SH-SY5Y (cell line): ENCODE measurements at regions not wholly inside any gene's neighbourhood (a gene's known extent, or its start where the extent isn't known, plus 50 kb on each side); places are given as distances from the start of the nearest gene placed in this dataset.

ENCODE experiments used
- GATA2 ChIP-seq: IDR thresholded peaks from 2 replicates; pipeline ENCODE4 v1.6.1; 2011; ENCODE audit warnings: mild to moderate bottlenecking, low read depth, low read length
- GATA3 ChIP-seq: IDR thresholded peaks from 2 replicates; pipeline ENCODE4 v1.6.1; 2011; ENCODE audit warnings: low read depth, mild to moderate bottlenecking, low read length, moderate library complexity

DNA sequence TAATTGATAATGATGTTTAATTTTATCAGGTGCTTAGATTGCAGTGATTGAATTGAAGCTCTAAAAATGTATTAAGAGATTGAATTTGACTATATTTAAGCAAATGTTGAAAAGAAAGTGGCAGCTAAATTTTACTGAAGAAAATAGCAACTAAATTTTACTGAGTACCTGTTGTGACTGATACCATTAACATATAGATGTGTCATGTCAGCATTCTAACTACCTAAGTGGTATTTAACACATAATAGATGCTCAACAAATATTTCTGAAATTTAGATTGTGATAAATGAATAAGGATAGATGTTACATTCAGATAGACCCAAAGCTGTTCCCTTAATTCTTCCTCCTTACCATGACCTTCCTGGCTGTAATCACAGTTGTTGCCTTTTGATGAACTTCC lies 350.9 kb upstream of the VWC2 start:
- TF ChIP-seq GATA2 (no peak), GATA3 (no peak)
